HG03575 (cell line): ENCODE measurements at regions not wholly inside any gene's neighbourhood (a gene's known extent, or its start where the extent isn't known, plus 50 kb on each side); places are given as distances from the start of the nearest gene placed in this dataset.
"Not testable (repeated sequence)": the region's sequence is repeated elsewhere in the genome, so short reads cannot be mapped to it uniquely, and the experiment has no call there.

Experiments used
- ATAC-seq: cut with Tn5 transposase; IDR thresholded peaks from one replicate; pipeline ENCODE4 v1.9.1; 2021; ENCODE audit not compliant: unreplicated experiment, insufficient number of reproducible peaks, low FRiP score; ENCODE audit errors: extremely low read depth

- ATAC-seq = no peak
Measured at GRCh38 chr10:90079819-90080218, 378.4 kb downstream of the KIF20B start.

GRCh38 chr10:90086606-90087190 is 385.3 kb downstream of the KIF20B start:
- not testable (repeated sequence) for ATAC-seq

GRCh38 chr10:90087197-90088023 is 386.0 kb downstream of the KIF20B start:
- peak; percentile 99 for ATAC-seq

DNA sequence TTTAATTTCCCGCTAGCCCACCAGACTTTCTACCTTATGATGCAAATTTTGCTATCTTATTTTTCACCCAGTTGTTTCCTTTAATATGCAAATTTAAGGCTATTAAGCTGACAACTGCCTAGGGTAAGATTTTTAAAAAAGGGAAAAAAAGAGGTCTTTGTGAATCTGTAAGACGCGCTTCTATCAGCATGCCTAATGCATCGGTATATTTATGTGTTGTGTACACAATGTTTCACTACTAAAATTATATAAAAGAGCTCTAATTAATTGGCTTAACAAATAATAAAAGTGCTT is 386.6 kb downstream of the KIF20B start:
- ATAC-seq = no peak

- ATAC-seq = no peak
Measured at GRCh38 chr10:90089719-90090118, 388.3 kb downstream of the KIF20B start.

- no peak for ATAC-seq
Measured at GRCh38 chr10:90096196-90096595, 394.8 kb downstream of the KIF20B start.

DNA sequence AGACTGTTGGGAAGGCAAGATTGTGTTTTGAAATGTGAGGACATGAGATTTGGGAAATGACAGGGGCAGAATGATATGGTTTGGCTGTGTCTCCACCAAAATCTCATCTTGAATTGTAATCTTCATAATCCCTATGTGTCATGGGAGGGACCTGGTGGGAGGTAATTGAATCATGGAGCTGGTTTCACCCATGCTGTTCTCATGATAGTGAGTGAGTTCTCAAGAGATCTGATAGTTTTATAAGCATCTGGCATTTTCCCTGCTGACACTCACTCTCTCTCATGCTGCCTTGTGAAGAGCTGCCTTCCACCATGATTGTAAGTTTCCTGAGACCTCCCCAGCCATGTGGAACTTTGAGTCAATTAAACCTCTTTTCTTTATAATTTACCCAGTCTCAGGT is 406.2 kb downstream of the KIF20B start:
- ATAC-seq = not testable (repeated sequence)

GRCh38 chr10:90111671-90112070 is 410.3 kb downstream of the KIF20B start:
- no peak for ATAC-seq

GRCh38 chr10:90112681-90113080 is 411.3 kb downstream of the KIF20B start:
- no peak for ATAC-seq

- ATAC-seq = not testable (repeated sequence)
Measured at GRCh38 chr10:90118567-90118966, 417.2 kb downstream of the KIF20B start.

GRCh38 chr10:90119631-90120280 is 418.4 kb downstream of the KIF20B start:
- not testable (repeated sequence) for ATAC-seq

- ATAC-seq = no peak
Measured at GRCh38 chr10:90125456-90126255, 424.3 kb downstream of the KIF20B start.

DNA sequence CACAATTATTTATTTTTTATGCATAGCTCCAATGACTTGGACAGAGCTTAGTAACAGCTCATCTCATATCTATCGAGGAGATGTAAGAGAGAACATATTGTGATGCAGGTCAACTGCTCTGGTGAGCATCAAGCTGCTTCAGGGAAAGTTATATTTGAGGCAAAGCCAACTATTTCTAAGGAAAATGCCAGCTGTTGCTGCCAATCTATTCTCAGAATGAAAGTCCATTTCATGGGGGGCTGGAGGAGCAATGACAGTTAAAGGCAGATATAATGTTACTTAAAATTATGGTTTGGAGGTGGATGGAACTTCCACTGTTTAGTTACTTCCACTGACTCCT is 424.8 kb downstream of the KIF20B start:
- no peak for ATAC-seq

DNA sequence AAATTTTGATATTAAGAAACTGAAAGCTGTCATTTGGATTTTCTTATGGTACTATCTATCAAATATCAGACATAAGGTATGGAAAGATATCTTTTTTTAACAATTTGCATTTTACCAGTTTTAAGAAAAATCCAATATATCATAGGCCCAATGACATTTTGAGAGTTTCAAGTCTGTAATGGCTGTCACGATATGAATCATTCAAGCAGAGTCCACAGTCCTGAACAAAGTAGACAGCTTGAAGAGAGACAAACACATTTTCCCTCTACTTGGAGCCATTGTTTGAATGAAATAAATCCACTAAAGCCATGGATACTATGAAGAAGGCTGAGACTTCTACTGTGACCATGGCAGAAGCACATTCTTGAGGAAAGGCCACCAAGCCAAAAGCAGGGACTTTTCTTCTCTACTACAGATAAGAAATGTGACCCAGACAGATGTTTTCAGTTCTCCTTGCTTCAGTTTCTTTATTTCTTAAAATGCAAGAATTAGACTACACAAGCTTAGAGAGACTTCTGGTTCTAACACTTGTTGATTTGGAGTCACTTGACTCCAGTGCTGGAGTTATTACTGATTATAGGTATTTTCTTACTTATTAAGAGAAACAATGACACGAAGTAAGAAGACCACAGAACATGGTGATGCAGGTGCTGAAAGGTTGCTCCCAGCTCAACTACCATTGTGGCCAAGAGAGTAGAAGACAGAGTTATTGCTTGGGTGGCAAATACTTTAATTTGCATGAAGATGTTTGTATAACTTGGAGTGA is 429.1 kb downstream of the KIF20B start:
- ATAC-seq = no peak

DNA sequence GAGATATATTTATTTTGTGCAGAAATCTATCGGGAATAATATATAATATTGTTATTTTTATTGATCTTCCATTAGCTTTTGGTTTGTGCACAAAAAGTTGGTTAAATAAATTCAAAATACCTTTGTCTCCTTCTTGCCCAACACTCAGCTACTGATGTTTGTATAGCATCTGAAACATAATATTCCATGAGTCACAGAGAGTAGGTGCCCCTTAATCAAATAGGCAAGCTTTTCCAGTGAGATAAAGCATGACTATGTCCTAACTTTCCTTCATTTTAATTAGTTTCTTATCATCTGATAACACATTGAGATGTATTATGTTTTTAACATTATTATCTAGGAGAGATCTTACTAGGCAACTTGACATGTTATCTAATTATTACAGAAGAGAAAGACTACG is 432.2 kb downstream of the KIF20B start:
- ATAC-seq = no peak

DNA sequence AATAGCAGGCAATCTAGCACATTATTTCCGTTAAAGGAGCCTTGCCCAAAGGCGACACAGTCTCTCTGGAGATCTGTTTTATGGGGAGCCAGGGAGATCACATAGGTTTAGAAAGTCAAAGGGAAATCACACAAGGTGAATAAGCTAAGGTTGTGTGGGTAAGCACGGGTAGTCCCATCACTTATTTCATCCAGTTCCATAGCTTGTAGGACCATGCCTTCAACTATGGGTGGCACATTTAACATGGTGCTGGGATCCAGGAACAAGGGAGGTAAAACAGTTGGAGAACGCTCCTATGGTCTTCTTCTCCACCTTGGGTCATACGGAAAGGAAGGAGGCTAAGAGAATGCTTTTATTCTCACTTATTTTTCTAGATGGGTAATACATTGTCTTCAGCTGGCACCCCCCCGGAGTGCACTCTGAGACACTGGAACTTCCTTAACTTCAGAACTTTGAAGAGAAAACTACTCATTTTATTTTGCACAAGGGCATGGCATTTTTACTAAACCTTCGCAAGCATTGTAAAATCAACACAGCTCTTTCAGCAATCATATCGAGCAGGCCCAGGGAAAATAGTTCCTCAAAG is 435.4 kb downstream of the KIF20B start:
- no peak for ATAC-seq

DNA sequence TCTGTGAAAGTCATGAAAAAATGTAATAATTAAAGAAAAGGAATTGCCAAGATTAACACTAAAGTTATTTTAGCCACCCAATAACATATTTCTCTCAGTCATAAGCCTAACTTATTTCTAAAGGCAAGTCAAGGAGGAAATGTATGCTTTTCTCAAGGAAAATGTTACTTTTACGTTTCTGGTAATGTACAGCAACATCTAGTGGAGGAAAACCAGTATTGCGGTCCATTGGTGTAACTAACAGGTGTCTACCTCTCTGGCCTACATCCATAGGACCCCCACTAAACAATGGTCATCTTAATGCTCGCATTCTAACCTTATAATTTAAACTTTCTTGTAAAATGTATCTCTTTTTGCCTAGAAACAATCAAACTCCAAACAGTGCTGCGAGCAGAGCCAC is 437.5 kb downstream of the KIF20B start:
- no peak for ATAC-seq

- ATAC-seq = no peak
Measured at GRCh38 chr10:90141791-90142190, 440.4 kb downstream of the KIF20B start.

- no peak for ATAC-seq
Measured at GRCh38 chr10:90143937-90144336, 442.5 kb downstream of the KIF20B start.
